Right cardiac atrium (tissue), 5 donors: ENCODE measurements at regions not wholly inside any gene's neighbourhood (a gene's known extent, or its start where the extent isn't known, plus 50 kb on each side); places are given as distances from the start of the nearest gene placed in this dataset.
"Not testable (repeated sequence)": the region's sequence is repeated elsewhere in the genome, so short reads cannot be mapped to it uniquely, and the experiment has no call there.

ENCODE experiments used
- ATAC-seq, 2 donors: fragments of 200-7000 bp; cut with Tn5 transposase; one replicate each; pipeline versions ENCODE4 v1.8.0 to v1.9.1; 2020; ENCODE audit warnings: moderate library complexity in 2 of 2, mild to moderate bottlenecking in 1 of 2
- DNase-seq, 3 donors: peaks; one replicate each; pipeline ENCODE4 v3.0.0-alpha.2; 2020
- H3K27ac ChIP-seq: one replicate; pipeline ENCODE4 v1.5.1; 2013; ENCODE audit warnings: mild to moderate bottlenecking, low read length, control low read depth, moderate library complexity
- H3K27me3 ChIP-seq: one replicate; pipeline ENCODE4 v1.6.1; 2013; ENCODE audit not compliant: control insufficient read depth, insufficient read depth
- H3K4me1 ChIP-seq: one replicate; pipeline ENCODE4 v1.6.1; 2013; ENCODE audit warnings: low read length; ENCODE audit not compliant: control insufficient read depth, insufficient read depth
- H3K4me3 ChIP-seq: one replicate; pipeline ENCODE4 v1.5.1; 2013; ENCODE audit warnings: low read length, control low read depth
- H3K9me3 ChIP-seq: one replicate; pipeline ENCODE4 v1.6.1; 2013; ENCODE audit warnings: low read length; ENCODE audit not compliant: control insufficient read depth
- WGBS: extraction: QIAGEN DNeasy Blood & Tissue Kit; methylation state at CpG from one replicate; pipeline ENCODE4 v1.1.7; 2013; 5-methylcytosine and 5-hydroxymethylcytosine counted together
- intact Hi-C, 4 donors: fragments of 100-400 bp; cut with DNase I; formaldehyde crosslinking; loops; one replicate each; pipeline versions ENCODE4 v1.11.0 to v1.14.0; 2022 to 2023
- donor health status: healthy with polysubstance abuse.
- donor health status: DM: no; HTN: yes; CAD: no.
- donor health status: DM: no; HTN: no; CAD: no.
- donor health status: DM: no; HTN: yes; CAD: no; lungs with severe emphysema.
- donor health status: DM: yes; HTN: yes; CAD: no.

- no peak overlapping the region for H3K27ac ChIP-seq
- WGBS = 77% methylated on average over 3 of the region's 3 CpGs
- ATAC-seq (no peak), DNase-seq (no peak)
- H3K27me3 ChIP-seq = no peaks in the 10 kb centered on the region
- no peak overlapping the region for H3K4me3 ChIP-seq
- H3K4me1 ChIP-seq = no peaks in the 10 kb centered on the region
- no peaks in the 10 kb centered on the region for H3K9me3 ChIP-seq
- intact Hi-C loops = no loop called here
Observed at GRCh38 chr11:34730544-34731295, 109.8 kb downstream of the EHF start.

DNA sequence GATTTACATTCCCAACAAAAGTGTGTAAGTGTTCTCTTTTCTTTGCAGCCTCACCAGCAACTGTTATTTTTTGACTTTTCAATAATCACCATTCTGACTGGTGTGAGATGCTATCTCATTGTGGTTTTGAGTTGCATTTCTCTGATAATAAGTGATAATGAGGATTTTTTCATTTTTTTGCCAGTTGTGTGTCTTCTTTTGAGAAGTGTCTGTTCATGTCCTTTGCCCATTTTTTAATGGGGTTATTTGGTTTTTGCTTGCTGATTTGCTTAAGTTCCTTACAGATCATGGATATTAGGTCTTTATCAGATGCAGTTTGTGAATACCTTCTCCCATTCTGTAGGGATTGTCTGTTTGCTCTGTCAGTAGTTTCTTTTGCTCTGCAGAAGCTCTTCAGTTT, 107.7 kb downstream of the EHF start:
- Histone ChIP-seq H3K27me3 (no peaks in the 10 kb centered on the region), H3K4me3 (no peak overlapping the region), H3K9me3 (no peaks in the 10 kb centered on the region), H3K4me1 (no peaks in the 10 kb centered on the region), H3K27ac (no peak overlapping the region)
- no peak for DNase-seq
- no peak for ATAC-seq
- intact Hi-C loops = no loop called here

- no peak for DNase-seq
Observed at GRCh38 chr11:34727228-34727737, 106.4 kb downstream of the EHF start.

DNA sequence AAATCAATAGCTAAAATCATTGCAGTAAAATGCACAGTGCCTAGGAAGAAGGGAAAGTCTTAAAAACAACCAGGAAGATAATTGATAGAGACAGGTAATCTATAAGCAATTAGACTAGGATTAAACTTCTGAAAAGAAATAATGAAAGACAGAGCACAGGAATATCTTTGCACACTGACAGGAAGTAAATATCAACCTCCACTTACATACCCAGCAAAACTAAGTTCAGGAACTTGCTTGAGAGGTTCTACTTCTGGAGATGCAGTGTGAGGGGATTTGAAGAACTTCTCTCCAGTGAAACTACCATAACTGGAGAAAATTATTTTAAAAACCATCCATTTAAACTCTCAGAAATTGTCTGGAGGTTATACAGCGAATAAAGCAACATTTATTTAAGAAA, 104.1 kb downstream of the EHF start:
- no peak overlapping the region for H3K27ac ChIP-seq
- no peak overlapping the region for H3K4me3 ChIP-seq
- DNase-seq = no peak
- H3K9me3 ChIP-seq = no peaks in the 10 kb centered on the region
- no peaks in the 10 kb centered on the region for H3K4me1 ChIP-seq
- H3K27me3 ChIP-seq = no peaks in the 10 kb centered on the region
- WGBS = 65% methylated on average over 1 of the region's 1 CpG
- ATAC-seq = no peak
- intact Hi-C loops = no loop called here

More at GRCh38 chr11:34727228-34727737, 106.4 kb downstream of the EHF start:
- 56% methylated on average over 1 of the region's 1 CpG for WGBS
- Histone ChIP-seq H3K27me3 (no peaks in the 10 kb centered on the region), H3K4me1 (no peaks in the 10 kb centered on the region), H3K27ac (no peak overlapping the region), H3K9me3 (no peaks in the 10 kb centered on the region), H3K4me3 (no peak overlapping the region)
- intact Hi-C loops = no loop called here
- no peak for ATAC-seq

DNA sequence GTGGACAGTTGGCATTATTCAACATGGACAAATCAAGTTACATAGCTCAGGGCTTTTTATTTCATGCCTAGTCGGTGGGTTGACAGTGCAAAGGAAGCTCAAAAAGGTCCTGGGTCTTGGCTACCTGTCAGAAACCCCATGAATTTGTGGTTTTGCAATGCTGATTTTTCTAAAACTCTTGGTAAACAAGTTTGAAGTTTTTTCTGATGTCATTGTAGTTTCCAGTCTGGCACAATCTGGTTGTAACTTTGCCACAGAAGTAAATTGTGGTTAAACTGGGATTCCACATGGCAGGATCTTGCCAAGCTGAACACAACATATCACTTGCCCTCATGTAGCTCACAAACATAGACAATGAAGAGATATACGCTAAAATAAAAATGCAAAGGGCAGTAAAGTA, 100.8 kb downstream of the EHF start:
- WGBS = 48% methylated on average over 2 of the region's 2 CpGs
- ATAC-seq = no peak
- no peak for DNase-seq
- Histone ChIP-seq H3K27ac (no peak overlapping the region), H3K4me3 (no peak overlapping the region), H3K27me3 (no peaks in the 10 kb centered on the region), H3K9me3 (no peaks in the 10 kb centered on the region), H3K4me1 (no peaks in the 10 kb centered on the region)
- intact Hi-C loops = no loop called here

DNA sequence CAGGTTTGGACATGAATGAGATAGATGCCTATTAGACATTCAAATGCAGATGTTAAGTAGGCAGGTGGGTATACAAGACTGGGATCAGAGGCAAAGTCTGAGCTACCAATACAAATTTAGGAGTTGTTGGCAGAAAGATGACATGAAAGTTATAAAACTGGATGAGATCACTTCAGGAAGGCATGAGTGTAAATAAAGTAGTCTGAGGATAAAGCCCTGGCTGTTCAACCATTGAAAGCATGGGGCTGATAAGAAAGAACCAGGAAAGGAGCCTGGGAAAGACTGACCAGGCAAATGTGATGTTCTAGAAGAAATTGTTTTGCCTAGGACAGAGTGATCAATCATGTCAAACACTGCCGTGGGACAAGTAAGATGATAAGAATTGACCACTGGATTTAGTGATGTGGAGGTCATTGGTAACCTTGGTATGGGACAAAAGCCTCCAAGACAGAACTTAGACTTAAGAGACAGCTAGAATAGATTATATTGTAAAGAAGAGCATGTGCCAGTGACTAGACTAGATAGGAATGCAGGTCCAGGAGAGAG, 98.5 kb downstream of the EHF start:
- Histone ChIP-seq H3K4me1 (no peaks in the 10 kb centered on the region), H3K27ac (no peak overlapping the region), H3K27me3 (no peaks in the 10 kb centered on the region), H3K9me3 (no peaks in the 10 kb centered on the region), H3K4me3 (no peak overlapping the region)
- WGBS = 11% methylated on average over 1 of the region's 1 CpG
- ATAC-seq (no peak), DNase-seq (no peak)
- intact Hi-C loops = no loop called here

DNA sequence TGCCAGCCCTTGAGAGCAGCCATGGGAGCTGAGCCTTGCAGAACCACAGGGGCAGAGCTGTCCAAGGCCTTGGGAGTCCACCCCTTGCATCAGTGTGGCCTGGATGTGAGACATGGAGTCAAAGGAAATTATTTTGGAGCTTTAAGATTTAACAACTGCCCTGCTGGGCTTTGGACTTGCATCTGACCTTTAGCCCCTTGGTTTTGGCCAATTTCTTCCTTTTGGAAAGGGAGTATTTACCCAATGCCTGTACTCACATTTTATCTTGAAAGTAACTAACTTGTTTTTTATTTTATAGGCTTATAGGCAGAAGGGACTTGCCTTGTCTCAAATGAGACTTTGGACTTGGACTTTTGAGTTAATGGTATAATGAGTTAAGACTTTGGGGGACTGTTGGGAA, 92.7 kb downstream of the EHF start:
- intact Hi-C loops, ATAC-seq, H3K27ac ChIP-seq: not testable (repeated sequence)

More for the DNA sequence above, 92.7 kb downstream of the EHF start:
- not testable (repeated sequence) for H3K9me3 ChIP-seq, DNase-seq, H3K27me3 ChIP-seq, H3K4me3 ChIP-seq, H3K4me1 ChIP-seq
